HG03378 (cell line): ENCODE measurements at regions not wholly inside any gene's neighbourhood (a gene's known extent, or its start where the extent isn't known, plus 50 kb on each side); places are given as distances from the start of the nearest gene placed in this dataset.

Experiments
- ATAC-seq: cut with Tn5 transposase; IDR thresholded peaks from one replicate; pipeline ENCODE4 v1.9.1; 2021; ENCODE audit warnings: mild to moderate bottlenecking, moderate library complexity; ENCODE audit not compliant: unreplicated experiment

DNA sequence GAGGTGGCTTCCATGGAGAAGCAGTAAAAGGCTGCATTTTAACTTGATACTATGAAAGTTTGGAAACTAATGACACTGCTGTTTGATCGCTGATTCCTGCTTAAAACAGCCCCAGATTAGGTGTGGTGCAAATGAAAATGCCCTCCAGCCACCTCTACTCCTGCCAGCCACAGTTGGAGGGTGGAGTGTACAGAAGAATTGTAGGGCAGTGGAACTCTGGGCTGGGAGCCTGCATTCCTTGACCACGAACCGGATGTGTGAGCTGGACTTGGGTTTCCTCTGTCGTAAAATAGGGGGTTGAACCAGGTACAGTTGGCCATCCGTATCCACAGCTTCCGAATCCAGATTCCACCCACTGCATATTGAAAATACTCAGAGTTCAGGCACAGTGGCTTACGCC is 84.6 kb upstream of the RFX8 start:
- no peak for ATAC-seq

DNA sequence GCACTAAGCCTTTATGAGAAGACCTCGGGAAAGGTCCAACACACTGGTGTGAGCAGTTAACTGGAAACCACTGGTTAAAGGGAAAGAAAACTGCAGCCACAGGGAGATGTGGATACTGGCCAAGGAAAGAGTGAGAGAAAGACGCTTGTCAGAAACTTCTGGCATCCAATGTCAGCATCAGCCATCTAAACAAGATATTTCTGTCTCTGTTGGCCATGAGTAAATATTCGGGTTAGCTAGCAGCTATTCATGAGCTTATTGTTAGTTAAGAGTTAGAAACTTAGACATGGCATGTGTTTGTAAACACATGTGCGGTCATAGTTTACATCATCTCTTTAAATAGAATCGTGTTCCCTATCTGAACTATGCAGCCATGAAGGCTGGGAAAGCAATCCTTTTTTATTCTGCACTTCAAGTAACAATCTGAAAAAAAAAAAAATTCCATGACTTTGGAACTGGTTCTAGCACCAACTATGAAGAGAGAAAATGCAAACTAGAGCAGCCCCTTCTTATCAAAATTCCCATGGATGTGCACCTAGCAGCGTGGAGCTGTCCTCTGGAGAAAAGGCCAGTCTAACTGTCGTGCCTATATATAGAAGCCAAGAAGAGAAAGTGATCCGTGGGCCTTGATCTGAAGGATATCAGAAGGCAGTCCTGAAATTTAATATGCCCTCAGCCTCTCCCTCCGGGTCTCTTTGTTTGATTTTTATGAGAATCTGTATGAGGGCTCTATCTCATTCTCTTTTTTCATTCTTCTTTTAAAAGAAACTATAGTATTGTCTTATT is 84.0 kb upstream of the RFX8 start:
- no peak for ATAC-seq

GRCh38 chr2:101556033-101556459 is 81.1 kb upstream of the RFX8 start:
- ATAC-seq: no peak

GRCh38 chr2:101551336-101551888 is 76.5 kb upstream of the RFX8 start:
- no peak for ATAC-seq

- no peak for ATAC-seq
Measured at GRCh38 chr2:101550555-101550954, 75.6 kb upstream of the RFX8 start.

DNA sequence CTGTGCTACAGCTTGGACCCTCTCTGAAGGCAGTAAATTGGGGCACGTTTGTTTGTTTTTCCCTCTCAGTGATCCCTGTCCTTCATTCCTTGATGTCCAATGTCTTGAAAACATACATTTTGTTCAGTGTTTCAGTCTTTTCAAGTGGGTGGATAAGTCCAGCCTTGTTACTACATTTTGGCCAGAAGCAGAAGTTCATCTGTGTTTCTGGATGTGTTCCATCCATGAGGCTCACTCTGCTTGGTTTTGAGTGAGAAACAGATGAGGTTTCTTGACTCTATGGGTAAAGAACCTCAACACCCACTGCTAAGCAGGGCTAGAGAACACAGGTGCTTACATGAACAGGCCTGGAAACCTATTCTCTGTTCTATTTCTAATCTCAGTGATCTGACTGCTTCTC is 74.5 kb upstream of the RFX8 start:
- no peak for ATAC-seq

GRCh38 chr2:101546376-101547058 is 71.6 kb upstream of the RFX8 start:
- ATAC-seq: no peak

- no peak for ATAC-seq
Measured at GRCh38 chr2:101545950-101546349, 71.0 kb upstream of the RFX8 start.

DNA sequence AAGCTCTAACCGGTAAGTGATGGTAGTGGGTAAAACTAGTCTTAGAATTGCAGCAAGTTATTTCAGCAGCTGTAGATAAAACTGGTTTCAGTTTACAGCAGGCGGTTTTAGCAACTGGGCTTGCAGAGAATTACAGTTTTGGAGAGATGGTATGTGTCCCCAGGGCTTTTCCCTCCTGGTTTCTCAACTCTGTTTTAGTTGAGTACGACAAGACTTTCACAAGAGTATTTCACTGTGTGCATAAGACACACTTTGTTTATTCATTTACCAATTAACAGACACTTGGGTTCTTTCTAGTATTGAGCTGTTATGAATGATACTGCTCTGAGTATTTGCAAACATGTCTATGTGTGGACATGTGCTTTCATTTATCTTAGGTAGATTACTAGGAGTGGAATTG is 65.6 kb upstream of the RFX8 start:
- ATAC-seq: no peak

GRCh38 chr2:101538076-101538475 is 63.2 kb upstream of the RFX8 start:
- ATAC-seq: no peak

DNA sequence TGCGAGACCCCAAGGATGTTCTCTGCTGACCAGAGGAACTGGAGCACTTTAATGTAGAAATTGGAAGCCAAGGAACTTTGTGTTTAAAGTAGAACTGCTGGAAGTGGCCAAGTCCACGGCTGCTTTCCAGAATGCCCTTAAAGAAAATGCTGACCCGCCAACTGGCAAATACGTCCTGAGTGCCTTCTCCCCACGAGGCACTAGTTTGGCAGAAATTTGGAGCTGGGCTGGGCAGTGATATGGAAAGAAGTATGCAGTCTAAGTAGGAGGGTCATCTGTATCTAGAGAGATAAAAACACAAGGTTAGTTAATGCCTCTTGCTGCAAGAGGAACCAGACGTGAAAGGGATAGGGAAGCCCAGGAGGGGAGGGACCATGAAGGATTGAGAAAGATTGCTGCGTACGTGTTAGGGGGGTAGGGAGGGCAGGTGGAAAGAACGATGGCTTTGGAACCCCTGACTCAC is 59.3 kb upstream of the RFX8 start:
- ATAC-seq: no peak

DNA sequence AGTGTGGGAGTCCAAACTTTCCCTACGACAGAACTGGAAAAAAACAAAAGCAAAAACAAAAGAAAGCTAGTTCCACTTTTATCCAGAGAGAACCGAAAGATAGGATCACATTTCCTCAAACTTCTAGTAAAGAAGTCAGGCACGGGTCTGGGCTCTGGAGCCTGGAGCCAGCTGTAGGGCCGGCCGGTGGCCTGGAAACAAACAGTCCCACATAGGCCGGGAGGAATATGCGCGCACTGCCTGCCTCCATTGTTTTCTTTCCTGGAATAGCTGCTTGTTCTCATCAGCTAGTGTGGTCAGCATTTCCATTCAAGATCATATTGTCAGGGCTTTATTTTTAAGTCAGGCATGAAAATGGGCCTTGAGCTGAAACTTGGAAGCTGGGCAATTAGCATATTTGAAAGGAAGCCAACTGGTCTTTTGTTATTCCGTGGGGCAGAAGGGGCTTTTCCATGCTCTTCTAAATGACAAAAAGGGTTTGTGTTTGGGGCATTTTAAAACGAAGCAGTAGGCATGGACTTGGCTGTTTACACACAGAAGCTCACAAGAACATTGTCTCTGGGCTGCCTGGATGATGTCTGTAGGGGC is 58.7 kb upstream of the RFX8 start:
- ATAC-seq: no peak

- no peak for ATAC-seq
Measured at GRCh38 chr2:101528501-101528900, 53.6 kb upstream of the RFX8 start.

DNA sequence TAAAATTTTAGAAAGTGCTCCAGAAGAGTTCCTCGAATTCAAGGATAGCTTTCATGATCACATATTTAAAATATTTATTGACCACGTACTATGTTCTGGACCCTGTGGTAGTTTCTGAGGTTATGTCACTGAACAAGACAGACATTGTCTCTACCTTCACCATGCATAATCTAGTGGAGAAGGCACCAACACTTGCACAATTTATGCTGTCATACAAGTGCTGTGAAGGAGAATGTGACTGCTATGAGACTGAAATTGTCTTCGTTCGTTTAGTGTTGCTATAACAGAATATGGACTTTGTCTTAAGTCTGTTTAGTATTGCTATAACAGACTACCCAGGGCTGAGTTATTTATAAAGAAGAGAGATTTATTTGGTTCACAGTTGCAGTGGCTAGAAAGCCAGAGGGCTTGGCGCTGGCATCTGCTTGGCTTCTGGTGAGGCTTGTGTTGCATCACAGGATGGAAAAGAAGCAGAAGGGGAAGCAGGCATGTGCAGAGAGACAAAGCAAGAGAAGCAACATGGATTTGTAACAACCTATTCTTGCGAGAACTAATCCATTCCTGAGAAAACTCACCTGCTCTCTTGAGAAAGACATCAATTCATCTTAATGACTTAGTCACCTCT is 50.0 kb upstream of the RFX8 start:
- no peak for ATAC-seq
